GM18519 (cell line): ENCODE measurements at regions not wholly inside any gene's neighbourhood (a gene's known extent, or its start where the extent isn't known, plus 50 kb on each side); places are given as distances from the start of the nearest gene placed in this dataset.

Experiments used
- ATAC-seq: cut with Tn5 transposase; IDR thresholded peaks from one replicate; pipeline ENCODE4 v1.9.1; 2021; ENCODE audit warnings: mild to moderate bottlenecking, moderate library complexity; ENCODE audit not compliant: unreplicated experiment, low FRiP score

- no peak for ATAC-seq
These were observed 411.9 kb upstream of the KLF6 start for GRCh38 chr10:4196771-4197390.

- ATAC-seq: no peak
These were observed 411.2 kb upstream of the KLF6 start for GRCh38 chr10:4196183-4196582.

GRCh38 chr10:4195213-4195612, 410.2 kb upstream of the KLF6 start:
- no peak for ATAC-seq

GRCh38 chr10:4194231-4194630, 409.2 kb upstream of the KLF6 start:
- ATAC-seq: no peak

- no peak for ATAC-seq
These were observed 406.9 kb upstream of the KLF6 start for GRCh38 chr10:4191894-4192293.

- no peak for ATAC-seq
These were observed 406.3 kb upstream of the KLF6 start for GRCh38 chr10:4191354-4191753.

GRCh38 chr10:4190876-4191275, 405.9 kb upstream of the KLF6 start:
- ATAC-seq: no peak

GRCh38 chr10:4189281-4189680, 404.3 kb upstream of the KLF6 start:
- no peak for ATAC-seq

- no peak for ATAC-seq
These were observed 403.4 kb upstream of the KLF6 start for GRCh38 chr10:4188406-4188805.

GRCh38 chr10:4186849-4187540, 402.0 kb upstream of the KLF6 start:
- ATAC-seq: no peak

- no peak for ATAC-seq
These were observed 398.8 kb upstream of the KLF6 start for GRCh38 chr10:4183761-4184261.

- ATAC-seq: no peak
These were observed 396.6 kb upstream of the KLF6 start for GRCh38 chr10:4181621-4182049.

GRCh38 chr10:4181081-4181480, 396.1 kb upstream of the KLF6 start:
- ATAC-seq: no peak

- ATAC-seq: no peak
These were observed 392.8 kb upstream of the KLF6 start for GRCh38 chr10:4177791-4178190.

- ATAC-seq: no peak
These were observed 391.7 kb upstream of the KLF6 start for GRCh38 chr10:4176500-4177281.

GRCh38 chr10:4174197-4174596, 389.2 kb upstream of the KLF6 start:
- no peak for ATAC-seq

- no peak for ATAC-seq
These were observed 385.8 kb upstream of the KLF6 start for GRCh38 chr10:4170633-4171314.

GRCh38 chr10:4170181-4170580, 385.2 kb upstream of the KLF6 start:
- no peak for ATAC-seq

GRCh38 chr10:4169448-4169847, 384.4 kb upstream of the KLF6 start:
- ATAC-seq: no peak

- no peak for ATAC-seq
These were observed 382.2 kb upstream of the KLF6 start for GRCh38 chr10:4167216-4167615.
